ENCODE measurements at regions not wholly inside any gene's neighbourhood (a gene's known extent, or its start where the extent isn't known, plus 50 kb on each side); places are given as distances from the start of the nearest gene placed in this dataset.
A peak's percentile ranks its signal among the peaks of the same experiment; 100 is the strongest.

- peaks cover 0 to 4% (median 0%) of the 10 kb centered on the region in 4 donors for H3K9me3 ChIP-seq (ENCODE audit: control insufficient read depth in 4 of 4, low read length in 3 of 4)
- peaks cover 0 to 2% (median 1%) of the 10 kb centered on the region in 4 donors for H3K4me1 ChIP-seq (ENCODE audit: control insufficient read depth in 4 of 4, insufficient read depth in 4 of 4, low read length in 3 of 4)
- no peaks in the 10 kb centered on the region for H3K36me3 ChIP-seq (ENCODE audit: control insufficient read depth in 4 of 4, insufficient read depth in 3 of 4, low read depth in 1 of 4, low read length in 3 of 4)
- no peak for TF ChIP-seq ATF3 (IDR thresholded peaks at IDR 0.05)
- no peak overlapping the region for H3K27ac ChIP-seq (ENCODE audit: low read depth in 1 of 2, low read length in 2 of 2)
- no peaks in the 10 kb centered on the region for H3K27me3 ChIP-seq (ENCODE audit: control insufficient read depth in 4 of 4, insufficient read depth in 4 of 4, low read length in 3 of 4)
- 92% methylated on average over 3 of the region's 3 CpGs for WGBS
- H3K4me3 ChIP-seq (ENCODE audit: low read depth in 1 of 3, low read length in 3 of 3): no peak overlapping the region
- no peak for DNase-seq (ENCODE audit: low spot score)
- H3K9ac ChIP-seq (ENCODE audit: low read depth in 1 of 2, low read length in 2 of 2): no peak overlapping the region
Measured at GRCh38 chr10:129122846-129123245, 344.2 kb upstream of the MGMT start.

GRCh38 chr10:129123428-129123827, 343.6 kb upstream of the MGMT start:
- 41% methylated on average over 6 of the region's 6 CpGs for WGBS
- no peaks in the 10 kb centered on the region for H3K27me3 ChIP-seq (ENCODE audit: control insufficient read depth in 4 of 4, insufficient read depth in 4 of 4, low read length in 3 of 4)

GRCh38 chr10:129126982-129127381, 340.1 kb upstream of the MGMT start:
- DNase-seq (ENCODE audit: low spot score): no peak
- WGBS: 85% methylated on average over 4 of the region's 4 CpGs
- TF ChIP-seq YY1 (IDR thresholded peaks at IDR 0.05) (no peak), EGR1 (IDR thresholded peaks at IDR 0.05; ENCODE audit: low read depth in 2 of 2) (no peak), HNF4A (conservative IDR thresholded peaks at IDR 0.05) (no peak), RXRA (IDR thresholded peaks at IDR 0.05) (no peak), RAD21 (IDR thresholded peaks at IDR 0.05) (no peak), GABPA (IDR thresholded peaks at IDR 0.05 in 1 of 2, conservative IDR thresholded peaks at IDR 0.05 in 1 of 2) (no peak), REST (IDR thresholded peaks at IDR 0.05) (no peak), JUND (IDR thresholded peaks at IDR 0.05) (no peak), MAX (IDR thresholded peaks at IDR 0.05) (no peak), SP1 (IDR thresholded peaks at IDR 0.05) (no peak), ATF3 (IDR thresholded peaks at IDR 0.05) (no peak), ZBTB33 (IDR thresholded peaks at IDR 0.05) (no peak), HNF4G (IDR thresholded peaks at IDR 0.05) (no peak)

More at GRCh38 chr10:129123428-129123827, 343.6 kb upstream of the MGMT start:
- H3K36me3 ChIP-seq (ENCODE audit: control insufficient read depth in 4 of 4, insufficient read depth in 3 of 4, low read depth in 1 of 4, low read length in 3 of 4): no peaks in the 10 kb centered on the region
- H3K9ac ChIP-seq (ENCODE audit: low read depth in 1 of 2, low read length in 2 of 2): no peak overlapping the region
- H3K4me3 ChIP-seq (ENCODE audit: low read depth in 1 of 3, low read length in 3 of 3): no peak overlapping the region
- peaks cover 0 to 2% (median 1%) of the 10 kb centered on the region in 4 donors for H3K4me1 ChIP-seq (ENCODE audit: control insufficient read depth in 4 of 4, insufficient read depth in 4 of 4, low read length in 3 of 4)
- H3K27ac ChIP-seq (ENCODE audit: low read depth in 1 of 2, low read length in 2 of 2): no peak overlapping the region
- no peak for DNase-seq (ENCODE audit: low spot score)
- TF ChIP-seq REST (IDR thresholded peaks at IDR 0.05) (no peak), RAD21 (IDR thresholded peaks at IDR 0.05) (no peak), HNF4A (conservative IDR thresholded peaks at IDR 0.05) (peak in 1 of 2 donors; percentile 18)
- peaks cover 0 to 4% (median 0%) of the 10 kb centered on the region in 4 donors for H3K9me3 ChIP-seq (ENCODE audit: control insufficient read depth in 4 of 4, low read length in 3 of 4)

More at GRCh38 chr10:129126982-129127381, 340.1 kb upstream of the MGMT start:
- Histone ChIP-seq H3K27ac (ENCODE audit: low read depth in 1 of 2, low read length in 2 of 2) (no peak overlapping the region), H3K4me3 (ENCODE audit: low read depth in 1 of 3, low read length in 3 of 3) (no peak overlapping the region), H3K4me1 (ENCODE audit: control insufficient read depth in 4 of 4, insufficient read depth in 4 of 4, low read length in 3 of 4) (peaks cover 0 to 2% (median 1%) of the 10 kb centered on the region in 4 donors), H3K36me3 (ENCODE audit: control insufficient read depth in 4 of 4, insufficient read depth in 3 of 4, low read depth in 1 of 4, low read length in 3 of 4) (no peaks in the 10 kb centered on the region), H3K27me3 (ENCODE audit: control insufficient read depth in 4 of 4, insufficient read depth in 4 of 4, low read length in 3 of 4) (no peaks in the 10 kb centered on the region), H3K9ac (ENCODE audit: low read depth in 1 of 2, low read length in 2 of 2) (no peak overlapping the region), H3K9me3 (ENCODE audit: control insufficient read depth in 4 of 4, low read length in 3 of 4) (peaks cover 0 to 4% (median 0%) of the 10 kb centered on the region in 4 donors)

Data from liver (tissue), 7 donors.